SK-N-SH treated with all-trans-retinoic acid at 6 μM for 48 hours (cell line): ENCODE measurements at regions not wholly inside any gene's neighbourhood (a gene's known extent, or its start where the extent isn't known, plus 50 kb on each side); places are given as distances from the start of the nearest gene placed in this dataset.

Source experiments
- ATAC-seq: fragments of 200-7000 bp; cut with Tn5 transposase; 3 replicates; pipeline ENCODE4 v1.9.1; 2020; ENCODE audit warnings: mild to moderate bottlenecking, moderate library complexity
- ARNTL ChIP-seq: fragments of 450-650 bp; formaldehyde crosslinking; IDR thresholded peaks from 2 replicates; pipeline ENCODE4 v1.5.0; 2020; ENCODE audit warnings: low read depth, mild to moderate bottlenecking, moderate library complexity, borderline replicate concordance
- BACH2 ChIP-seq: fragments of 250-450 bp; sonication (Bioruptor Pico); IDR thresholded peaks from 2 replicates; pipeline ENCODE4 v1.9.0; 2021; ENCODE audit warnings: mild to moderate bottlenecking, borderline replicate concordance
- CREB5 ChIP-seq: fragments of 250-450 bp; sonication (Bioruptor Pico); IDR thresholded peaks from 2 replicates; pipeline ENCODE4 v1.5.1; 2020; ENCODE audit warnings: low read depth, mild to moderate bottlenecking, moderate library complexity
- CSDC2 ChIP-seq: fragments of 250-450 bp; sonication (Bioruptor Pico); IDR thresholded peaks from 2 replicates; pipeline ENCODE4 v1.5.0; 2020; ENCODE audit warnings: mild to moderate bottlenecking, moderate library complexity
- CSRNP3 ChIP-seq: fragments of 250-450 bp; sonication (Bioruptor Pico); IDR thresholded peaks from 2 replicates; pipeline ENCODE4 v1.5.1; 2021; ENCODE audit warnings: mild to moderate bottlenecking, moderate library complexity
- ESRRG ChIP-seq: fragments of 250-450 bp; sonication (Bioruptor Pico); IDR thresholded peaks from 2 replicates; pipeline ENCODE4 v1.6.1; 2021; ENCODE audit warnings: mild to moderate bottlenecking
- ISL1 ChIP-seq: fragments of 250-450 bp; sonication (Bioruptor Pico); IDR thresholded peaks from 2 replicates; pipeline ENCODE4 v2.1.2; 2022; ENCODE audit warnings: mild to moderate bottlenecking, moderate library complexity
- PATZ1 ChIP-seq: fragments of 250-450 bp; sonication (Bioruptor Pico); IDR thresholded peaks from 2 replicates; pipeline ENCODE4 v1.8.0; 2020; ENCODE audit warnings: mild to moderate bottlenecking, moderate library complexity, borderline replicate concordance
- POU6F1 ChIP-seq: fragments of 250-450 bp; sonication (Bioruptor Pico); IDR thresholded peaks from 2 replicates; pipeline ENCODE4 v1.8.0; 2021; ENCODE audit warnings: low read depth, mild to moderate bottlenecking, moderate library complexity, borderline replicate concordance
- PPARA ChIP-seq: fragments of 250-450 bp; sonication (Bioruptor Pico); IDR thresholded peaks from 2 replicates; pipeline ENCODE4 v1.5.0; 2020; ENCODE audit warnings: mild to moderate bottlenecking, borderline replicate concordance
- RARB ChIP-seq: fragments of 250-450 bp; sonication (Bioruptor Pico); IDR thresholded peaks from 2 replicates; pipeline ENCODE4 v1.8.0; 2021; ENCODE audit warnings: mild to moderate bottlenecking, moderate library complexity
- TCF4 ChIP-seq: fragments of 250-450 bp; sonication (Bioruptor Pico); IDR thresholded peaks from 2 replicates; pipeline ENCODE4 v1.8.0; 2021; ENCODE audit warnings: mild to moderate bottlenecking, moderate library complexity, borderline replicate concordance
- TSHZ2 ChIP-seq: fragments of 250-450 bp; sonication (Bioruptor Pico); IDR thresholded peaks from 2 replicates; pipeline ENCODE4 v1.5.0; 2020; ENCODE audit warnings: mild to moderate bottlenecking, moderate library complexity
- ZC3H10 ChIP-seq: fragments of 250-450 bp; sonication (Bioruptor Pico); IDR thresholded peaks from 2 replicates; pipeline ENCODE4 v1.5.1; 2021; ENCODE audit warnings: mild to moderate bottlenecking, moderate library complexity
- ZFP3 ChIP-seq: fragments of 250-450 bp; sonication (Bioruptor Pico); IDR thresholded peaks from 2 replicates; pipeline ENCODE4 v1.5.0; 2020; ENCODE audit warnings: mild to moderate bottlenecking, moderate library complexity
- ZNF565 ChIP-seq: fragments of 450-650 bp; formaldehyde crosslinking; conservative IDR thresholded peaks from 2 replicates; pipeline ENCODE4 v1.5.0; 2020; ENCODE audit warnings: low read depth, mild to moderate bottlenecking, moderate library complexity
- ZNF70 ChIP-seq: fragments of 450-650 bp; formaldehyde crosslinking; IDR thresholded peaks from 2 replicates; pipeline ENCODE4 v1.5.0; 2020; ENCODE audit warnings: mild to moderate bottlenecking, moderate library complexity
- ZNF8 ChIP-seq: fragments of 450-650 bp; formaldehyde crosslinking; IDR thresholded peaks from 2 replicates; pipeline ENCODE4 v1.5.0; 2020; ENCODE audit warnings: mild to moderate bottlenecking, moderate library complexity

GRCh38 chr1:55304229-55304740 is 89.1 kb upstream of the USP24 start:
- no peak for TF ChIP-seq ZC3H10 (CRISPR knock-in tag)
- no peak for TF ChIP-seq RARB
- no peak for TF ChIP-seq ZNF565 (CRISPR knock-in tag)
- TF ChIP-seq, all 23 proteins: peak for 0

GRCh38 chr1:55302972-55303371 is 87.8 kb upstream of the USP24 start:
- ATAC-seq = peak; percentile 56; the same call in 1 of the 3 replicates
- TF ChIP-seq ZNF565 (CRISPR knock-in tag) = no peak
- no peak for TF ChIP-seq TCF4
- TF ChIP-seq CREB5 (CRISPR knock-in tag) = no peak
- TF ChIP-seq ISL1 (CRISPR knock-in tag) = no peak
- TF ChIP-seq ZNF8 = no peak
- TF ChIP-seq POU6F1 (CRISPR knock-in tag) = no peak
- no peak for TF ChIP-seq PPARA
- no peak for TF ChIP-seq CSRNP3 (CRISPR knock-in tag)
- no peak for TF ChIP-seq BACH2 (CRISPR knock-in tag)
- TF ChIP-seq RARB = no peak
- no peak for TF ChIP-seq ARNTL

More at GRCh38 chr1:55304229-55304740, 89.1 kb upstream of the USP24 start:
- ATAC-seq = no peak

- ATAC-seq = no peak
- no peak for TF ChIP-seq RARB
- TF ChIP-seq ESRRG = no peak
- no peak for TF ChIP-seq ZNF70 (CRISPR knock-in tag)
- no peak for TF ChIP-seq CSRNP3 (CRISPR knock-in tag)
- no peak for TF ChIP-seq CSDC2 (CRISPR knock-in tag)
- no peak for TF ChIP-seq BACH2 (CRISPR knock-in tag)
- no peak for TF ChIP-seq PPARA
- no peak for TF ChIP-seq PATZ1 (CRISPR knock-in tag)
- no peak for TF ChIP-seq ZFP3 (CRISPR knock-in tag)
- no peak for TF ChIP-seq ZC3H10 (CRISPR knock-in tag)
- TF ChIP-seq, all 23 proteins: peak for 0
Observed at GRCh38 chr1:55301912-55302311, 86.7 kb upstream of the USP24 start.

GRCh38 chr1:55300975-55301374 is 85.8 kb upstream of the USP24 start:
- ATAC-seq = peak; percentile 50; the same call in 2 of the 3 replicates

More at GRCh38 chr1:55300975-55301374, 85.8 kb upstream of the USP24 start:
- TF ChIP-seq ZFP3 (CRISPR knock-in tag) = no peak
- TF ChIP-seq TSHZ2 (CRISPR knock-in tag) = no peak
- no peak for TF ChIP-seq PATZ1 (CRISPR knock-in tag)
- TF ChIP-seq ZNF565 (CRISPR knock-in tag) = no peak
- no peak for TF ChIP-seq CSDC2 (CRISPR knock-in tag)
- TF ChIP-seq ISL1 (CRISPR knock-in tag) = no peak
